SH-SY5Y (cell line): ENCODE measurements at regions not wholly inside any gene's neighbourhood (a gene's known extent, or its start where the extent isn't known, plus 50 kb on each side); places are given as distances from the start of the nearest gene placed in this dataset.

ENCODE experiments used
- GATA2 ChIP-seq: IDR thresholded peaks from 2 replicates; pipeline ENCODE4 v1.6.1; 2011; ENCODE audit warnings: mild to moderate bottlenecking, low read depth, low read length
- GATA3 ChIP-seq: IDR thresholded peaks from 2 replicates; pipeline ENCODE4 v1.6.1; 2011; ENCODE audit warnings: low read depth, mild to moderate bottlenecking, low read length, moderate library complexity

DNA sequence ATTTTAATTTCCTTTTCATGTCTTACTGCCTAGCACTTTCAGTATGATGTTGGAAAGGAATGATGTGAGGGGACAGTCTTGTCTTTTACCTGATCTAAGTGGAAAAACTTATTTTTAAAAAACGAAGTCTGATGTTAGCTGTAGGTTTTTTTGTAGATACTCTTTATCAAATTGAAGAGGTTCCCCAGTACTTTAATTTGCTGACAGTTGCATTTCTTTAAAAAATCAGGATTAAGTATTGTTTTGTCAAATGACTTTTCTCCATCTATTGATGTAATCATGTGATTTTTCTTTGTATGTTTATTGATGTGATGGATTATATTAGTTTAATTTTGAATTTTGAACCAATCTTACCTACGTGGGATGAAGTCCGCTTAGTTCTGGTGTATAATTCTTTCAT lies 568.4 kb upstream of the AGA start:
- TF ChIP-seq GATA3 (no peak), GATA2 (no peak)

DNA sequence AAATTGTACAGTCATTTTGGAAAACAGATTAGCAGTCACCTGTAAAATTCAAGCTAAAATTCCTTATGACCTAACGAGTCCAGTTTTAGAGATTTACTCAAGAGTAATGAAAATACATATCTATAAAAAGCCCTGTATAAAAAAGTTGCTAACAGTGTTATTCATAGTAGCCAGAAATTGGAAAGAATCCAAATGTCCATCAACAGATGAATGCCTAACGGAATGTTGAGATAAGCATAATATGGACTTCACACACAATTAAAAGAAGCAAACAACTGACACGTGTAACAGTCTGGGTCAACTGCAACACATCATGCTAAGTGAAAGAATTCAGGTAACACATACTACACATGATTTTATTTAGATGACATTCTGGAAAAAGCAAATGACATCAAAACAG lies 584.8 kb upstream of the AGA start:
- TF ChIP-seq GATA2 (no peak), GATA3 (no peak)

GRCh38 chr4:178027796-178028195 lies 585.6 kb upstream of the AGA start:
- TF ChIP-seq GATA3 (no peak), GATA2 (no peak)

- TF ChIP-seq GATA2 = no peak
- no peak for TF ChIP-seq GATA3
Measured at GRCh38 chr4:178028481-178028880, 586.2 kb upstream of the AGA start.

DNA sequence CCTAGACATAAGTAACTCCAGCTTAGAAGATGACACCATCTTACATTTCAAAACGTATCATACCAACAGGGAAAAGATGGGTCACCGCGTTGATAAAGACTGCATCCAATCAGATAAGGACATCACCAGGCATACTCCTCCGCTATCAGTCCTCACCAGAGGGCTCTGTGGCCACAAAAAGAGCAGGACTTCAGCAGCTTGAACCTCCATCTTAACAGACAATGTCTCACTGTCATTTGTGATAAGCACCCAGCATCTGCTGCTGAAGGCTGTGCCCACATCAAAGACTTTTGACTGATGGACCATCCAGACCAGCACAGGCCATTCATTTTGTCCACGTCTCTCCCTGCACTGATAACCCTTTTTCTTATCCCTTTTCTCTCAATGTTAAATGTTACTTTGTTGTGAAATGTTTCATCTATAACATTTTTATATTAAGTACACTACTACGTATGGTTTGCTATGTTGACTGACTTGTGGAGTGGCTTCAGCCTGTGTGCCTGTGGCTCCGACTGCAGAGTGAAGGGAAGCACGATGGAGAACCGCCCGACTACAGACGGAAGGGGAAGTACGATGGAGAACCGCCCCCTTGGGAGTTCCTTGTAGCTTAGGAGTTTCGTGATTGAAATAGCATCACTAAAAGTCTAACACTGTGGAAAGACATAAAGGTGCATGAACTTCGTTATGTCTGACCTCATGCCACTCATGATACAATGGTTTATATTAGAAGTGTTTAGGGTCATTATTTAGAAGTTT lies 595.4 kb upstream of the AGA start:
- TF ChIP-seq GATA2 = no peak
- TF ChIP-seq GATA3 = no peak

DNA sequence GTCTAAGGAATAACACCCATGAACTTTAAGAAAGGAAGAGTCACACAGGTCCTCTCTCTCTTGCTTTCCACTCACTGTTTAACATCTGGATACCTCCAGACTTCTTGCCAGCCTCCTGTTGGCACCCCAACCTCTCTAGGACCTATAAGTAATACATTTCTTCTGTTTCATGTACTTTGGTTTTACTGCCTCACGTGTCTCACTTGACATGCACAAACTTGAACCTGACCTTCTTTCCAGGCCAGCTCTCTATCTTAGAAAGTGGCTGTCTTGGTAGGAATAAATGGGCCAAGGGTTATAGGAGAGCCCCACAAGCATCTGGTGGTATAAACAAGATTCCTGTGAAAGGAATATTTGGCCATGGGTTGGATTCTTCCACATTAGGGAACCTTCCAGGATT lies 614.8 kb upstream of the AGA start:
- TF ChIP-seq GATA3 (no peak), GATA2 (no peak)

GRCh38 chr4:178063568-178063967 lies 621.3 kb upstream of the AGA start:
- no peak for TF ChIP-seq GATA3
- TF ChIP-seq GATA2 = no peak

DNA sequence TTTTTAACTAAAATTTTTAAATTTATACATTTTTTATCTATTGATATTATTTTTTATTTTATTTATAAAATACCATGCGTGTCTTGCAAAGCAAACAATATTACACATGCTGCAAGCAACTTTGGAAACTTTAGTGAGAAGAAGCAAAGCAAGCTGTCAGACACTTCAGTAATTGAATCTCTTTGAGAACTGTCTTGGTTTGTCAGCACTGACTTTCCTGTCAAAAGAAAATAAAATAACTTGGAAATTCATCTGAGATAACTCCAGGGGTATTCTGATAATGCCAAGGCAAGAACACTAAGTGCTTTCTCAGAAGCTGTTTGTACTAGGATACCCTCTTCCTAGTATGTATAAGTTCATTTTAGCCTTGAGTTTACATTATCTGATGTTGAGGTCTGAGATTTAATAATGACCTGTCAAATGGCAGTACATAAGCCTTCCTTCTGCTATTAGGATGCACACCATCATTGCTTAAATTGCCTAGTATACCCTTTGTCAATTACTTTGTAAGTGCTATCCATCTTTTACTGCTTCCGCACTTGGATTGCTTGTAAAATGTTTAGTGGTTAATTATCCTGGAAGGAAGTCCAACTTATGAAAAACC lies 624.2 kb upstream of the AGA start:
- TF ChIP-seq GATA3 (no peak), GATA2 (no peak)

- TF ChIP-seq GATA2 (no peak), GATA3 (no peak)
Measured at GRCh38 chr4:178068136-178068535, 625.9 kb upstream of the AGA start.

DNA sequence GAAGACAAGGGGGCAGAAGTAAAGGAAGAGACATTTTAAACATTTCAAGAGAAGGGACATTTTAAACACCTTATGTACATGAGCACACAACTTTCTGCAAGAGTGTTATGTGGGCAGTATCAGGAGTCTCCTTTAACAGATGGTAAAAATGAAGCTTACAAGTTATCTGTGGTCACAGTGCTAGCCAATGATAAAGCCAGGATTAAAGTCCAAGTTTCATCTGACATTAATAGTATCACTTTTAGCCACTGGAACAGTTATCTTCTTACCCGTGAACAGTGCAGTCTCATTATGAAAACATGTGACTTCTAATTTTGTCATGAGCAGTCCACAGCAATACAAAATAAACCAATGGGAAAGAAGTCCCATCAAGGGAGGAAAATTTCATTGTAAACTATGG lies 627.9 kb upstream of the AGA start:
- no peak for TF ChIP-seq GATA2

DNA sequence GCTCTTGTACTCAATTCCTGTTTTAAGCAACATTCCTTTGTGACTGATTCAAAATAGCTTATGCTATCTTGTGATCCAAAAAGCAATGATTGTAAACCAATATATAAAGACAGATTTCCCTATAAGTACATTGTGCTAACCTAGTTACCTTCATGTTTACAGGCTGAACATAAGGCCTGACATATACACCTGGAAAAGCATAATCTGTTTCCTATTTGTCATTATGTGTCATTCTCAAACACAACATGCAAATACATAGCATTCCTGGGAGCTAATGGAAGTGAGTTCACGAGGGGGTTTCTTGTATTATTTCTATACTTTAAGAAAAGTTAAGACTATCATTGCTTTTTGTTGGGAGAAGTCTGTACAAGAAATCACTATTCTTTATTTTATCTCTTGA lies 638.1 kb upstream of the AGA start:
- TF ChIP-seq GATA3 = no peak
- TF ChIP-seq GATA2 = no peak

DNA sequence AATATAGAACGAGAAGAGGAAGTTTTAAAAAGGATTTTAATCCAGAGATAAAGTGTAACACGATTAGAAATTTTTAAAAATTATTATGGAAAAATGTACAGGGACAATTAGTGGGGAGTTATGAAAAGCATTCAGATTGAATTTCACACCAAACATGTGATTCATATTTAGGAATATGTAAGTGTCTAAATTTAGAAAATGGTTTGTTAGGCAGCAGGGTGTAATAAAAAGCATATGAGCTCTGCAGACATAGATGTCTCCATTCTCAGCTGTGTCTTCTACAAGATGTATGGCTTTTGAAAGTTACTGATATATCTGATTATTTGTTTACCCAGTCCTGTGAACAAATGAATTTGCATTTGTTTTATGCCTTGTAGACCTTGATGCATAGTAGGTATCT lies 638.9 kb upstream of the AGA start:
- no peak for TF ChIP-seq GATA3
- TF ChIP-seq GATA2 = no peak

- no peak for TF ChIP-seq GATA2
- no peak for TF ChIP-seq GATA3
Measured at GRCh38 chr4:178081896-178082295, 639.7 kb upstream of the AGA start.

- TF ChIP-seq GATA3 (no peak), GATA2 (no peak)
Measured at GRCh38 chr4:178082906-178083305, 640.7 kb upstream of the AGA start.

GRCh38 chr4:178083968-178084367 lies 641.7 kb upstream of the AGA start:
- no peak for TF ChIP-seq GATA3
- no peak for TF ChIP-seq GATA2
